Hepatocyte (in vitro differentiated cells): ENCODE measurements at regions not wholly inside any gene's neighbourhood (a gene's known extent, or its start where the extent isn't known, plus 50 kb on each side); places are given as distances from the start of the nearest gene placed in this dataset.
"Not testable (repeated sequence)": the region's sequence is repeated elsewhere in the genome, so short reads cannot be mapped to it uniquely, and the experiment has no call there.

Source experiments
- DNase-seq: peaks from one replicate; pipeline ENCODE4 v3.0.0-alpha.2; 2016; ENCODE audit warnings: low spot score
- H2AFZ ChIP-seq: fragments of 200-600 bp; sonication (generic); 2 replicates; pipeline ENCODE4 v1.6.0; 2016; ENCODE audit warnings: antibody characterized with exemption, mild to moderate bottlenecking
- H3K27ac ChIP-seq: fragments of 200-600 bp; sonication (generic); 2 replicates; pipeline ENCODE4 v1.5.1; 2016; ENCODE audit warnings: mild to moderate bottlenecking
- H3K27me3 ChIP-seq: fragments of 200-600 bp; sonication (generic); 2 replicates; pipeline ENCODE4 v1.6.1; 2016
- H3K36me3 ChIP-seq: fragments of 200-600 bp; sonication (generic); replicated peaks from 2 replicates; pipeline ENCODE4 v1.5.1; 2016; ENCODE audit warnings: low read depth; ENCODE audit not compliant: insufficient read depth
- H3K4me1 ChIP-seq: fragments of 200-600 bp; sonication (generic); 2 replicates; pipeline ENCODE4 v1.5.1; 2016; ENCODE audit warnings: mild to moderate bottlenecking, moderate library complexity; ENCODE audit not compliant: insufficient read depth
- H3K4me2 ChIP-seq: fragments of 200-600 bp; sonication (generic); 2 replicates; pipeline ENCODE4 v1.6.0; 2016
- H3K4me3 ChIP-seq: fragments of 200-600 bp; sonication (generic); 2 replicates; pipeline ENCODE4 v1.5.1; 2016; ENCODE audit warnings: mild to moderate bottlenecking
- H3K79me2 ChIP-seq: fragments of 200-600 bp; sonication (generic); 2 replicates; pipeline ENCODE4 v1.6.0; 2017; ENCODE audit warnings: mild to moderate bottlenecking
- H3K9me2 ChIP-seq: fragments of 200-600 bp; sonication (generic); replicated peaks from 2 replicates; pipeline ENCODE4 v1.6.0; 2017; ENCODE audit warnings: mild to moderate bottlenecking; ENCODE audit not compliant: insufficient read depth
- H3K9me3 ChIP-seq: fragments of 200-600 bp; sonication (generic); 2 replicates; pipeline ENCODE4 v1.5.1; 2016; ENCODE audit warnings: low read depth, mild to moderate bottlenecking
- H4K20me1 ChIP-seq: fragments of 200-600 bp; sonication (generic); 2 replicates; pipeline ENCODE4 v1.6.0; 2016; ENCODE audit warnings: mild to moderate bottlenecking; ENCODE audit not compliant: insufficient read depth, poor library complexity, severe bottlenecking
- EZH2 ChIP-seq: fragments of 200-600 bp; sonication (generic); IDR thresholded peaks from 2 replicates; pipeline ENCODE4 v1.6.1; 2016; ENCODE audit warnings: antibody characterized with exemption, mild to moderate bottlenecking, borderline replicate concordance
- EZH2phosphoT487 ChIP-seq: fragments of 200-600 bp; sonication (generic); IDR thresholded peaks from one replicate; pipeline ENCODE4 v1.6.1; 2018; ENCODE audit warnings: antibody characterized with exemption, mild to moderate bottlenecking, low read depth, moderate library complexity; ENCODE audit not compliant: unreplicated experiment, severe bottlenecking
- WGBS: methylation state at CpG from one replicate; pipeline ENCODE4 v1.1.6; 2016; ENCODE audit warnings: low lambda C conversion rate; ENCODE audit errors: missing lambda C conversion rate; 5-methylcytosine and 5-hydroxymethylcytosine counted together
- TF ChIP-seq, protein P1 (sequence below): fragments of 200-600 bp; sonication (generic); IDR thresholded peaks from 2 replicates; pipeline ENCODE4 v1.5.1; 2016; ENCODE audit warnings: antibody characterized with exemption, mild to moderate bottlenecking; ENCODE audit not compliant: poor library complexity

DNA sequence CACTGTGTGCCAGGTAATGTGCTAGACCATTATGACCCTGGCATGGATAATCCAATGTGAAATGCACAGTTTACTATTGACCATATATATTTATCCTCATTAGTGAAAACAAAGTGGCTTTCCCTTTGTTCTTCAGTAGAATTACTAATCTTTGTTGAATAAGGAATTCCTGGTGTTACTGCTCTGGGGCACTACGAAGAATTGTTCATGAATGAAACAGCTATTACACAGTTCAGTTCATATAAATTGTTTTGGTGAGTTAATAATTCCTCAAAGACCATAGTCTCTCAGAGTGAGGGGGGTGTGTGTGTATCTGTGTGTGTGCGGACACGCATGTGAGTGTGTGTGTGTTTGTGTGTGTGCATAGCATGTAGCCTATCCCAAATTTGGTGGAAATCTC lies 668.0 kb upstream of the MBL2 start:
- Histone ChIP-seq H3K9me2 (no peaks in the 10 kb centered on the region), H3K79me2 (no peaks in the 10 kb centered on the region), H3K4me1 (no peaks in the 10 kb centered on the region), H3K27ac (no peak overlapping the region), H3K27me3 (no peaks in the 10 kb centered on the region), H3K9me3 (no peaks in the 10 kb centered on the region), H2AFZ (no peak overlapping the region), H3K36me3 (no peaks in the 10 kb centered on the region), H3K4me3 (no peak overlapping the region), H4K20me1 (no peaks in the 10 kb centered on the region), H3K4me2 (no peak overlapping the region)
- 89% methylated on average over 3 of the region's 3 CpGs for WGBS
- TF ChIP-seq, protein P1, sequence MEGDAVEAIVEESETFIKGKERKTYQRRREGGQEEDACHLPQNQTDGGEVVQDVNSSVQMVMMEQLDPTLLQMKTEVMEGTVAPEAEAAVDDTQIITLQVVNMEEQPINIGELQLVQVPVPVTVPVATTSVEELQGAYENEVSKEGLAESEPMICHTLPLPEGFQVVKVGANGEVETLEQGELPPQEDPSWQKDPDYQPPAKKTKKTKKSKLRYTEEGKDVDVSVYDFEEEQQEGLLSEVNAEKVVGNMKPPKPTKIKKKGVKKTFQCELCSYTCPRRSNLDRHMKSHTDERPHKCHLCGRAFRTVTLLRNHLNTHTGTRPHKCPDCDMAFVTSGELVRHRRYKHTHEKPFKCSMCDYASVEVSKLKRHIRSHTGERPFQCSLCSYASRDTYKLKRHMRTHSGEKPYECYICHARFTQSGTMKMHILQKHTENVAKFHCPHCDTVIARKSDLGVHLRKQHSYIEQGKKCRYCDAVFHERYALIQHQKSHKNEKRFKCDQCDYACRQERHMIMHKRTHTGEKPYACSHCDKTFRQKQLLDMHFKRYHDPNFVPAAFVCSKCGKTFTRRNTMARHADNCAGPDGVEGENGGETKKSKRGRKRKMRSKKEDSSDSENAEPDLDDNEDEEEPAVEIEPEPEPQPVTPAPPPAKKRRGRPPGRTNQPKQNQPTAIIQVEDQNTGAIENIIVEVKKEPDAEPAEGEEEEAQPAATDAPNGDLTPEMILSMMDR = no peak
- TF ChIP-seq EZH2phosphoT487 (no peak), EZH2 (no peak)
- DNase-seq = no peak

- peak overlapping the region; percentile 69 for H3K4me2 ChIP-seq
- 42% methylated on average over 9 of the region's 9 CpGs for WGBS
- not testable (repeated sequence) for H4K20me1 ChIP-seq, H3K36me3 ChIP-seq, H3K27me3 ChIP-seq, DNase-seq, H3K9me3 ChIP-seq, H3K4me1 ChIP-seq, H3K79me2 ChIP-seq, H3K4me3 ChIP-seq, H3K9me2 ChIP-seq, H3K27ac ChIP-seq
- H2AFZ ChIP-seq = peak overlapping the region; percentile 32
Measured at GRCh38 chr10:53439075-53439474, 666.5 kb upstream of the MBL2 start.

DNA sequence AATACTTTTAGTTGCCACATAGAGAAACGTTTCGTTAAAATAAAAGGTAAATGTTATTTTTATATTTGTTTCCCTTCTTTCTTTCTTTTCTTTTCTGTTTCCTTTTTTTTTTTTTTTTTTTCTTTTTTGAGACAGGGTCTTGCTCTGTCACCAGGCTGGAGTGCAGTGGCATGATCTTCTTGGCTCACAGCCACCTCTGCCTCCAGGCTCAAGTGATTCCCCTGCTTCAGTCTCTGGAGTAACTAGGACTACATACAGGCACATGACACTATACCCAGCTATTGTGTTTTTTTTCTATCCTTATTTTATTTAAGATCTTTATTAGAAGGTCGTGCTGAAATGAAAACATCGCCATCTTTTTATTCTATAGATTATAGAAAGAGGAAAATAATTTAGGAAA lies 661.8 kb upstream of the MBL2 start:
- no peaks in the 10 kb centered on the region for H3K27me3 ChIP-seq
- H3K79me2 ChIP-seq = no peaks in the 10 kb centered on the region
- TF ChIP-seq EZH2 = no peak
- no peak overlapping the region for H3K27ac ChIP-seq
- H4K20me1 ChIP-seq = no peaks in the 10 kb centered on the region
- H3K4me2 ChIP-seq = no peak overlapping the region
- no peaks in the 10 kb centered on the region for H3K9me2 ChIP-seq
- no peak for DNase-seq
- WGBS = 90% methylated on average over 4 of the region's 4 CpGs
- H3K4me1 ChIP-seq = no peaks in the 10 kb centered on the region
- no peak overlapping the region for H2AFZ ChIP-seq
- no peaks in the 10 kb centered on the region for H3K36me3 ChIP-seq
- H3K9me3 ChIP-seq = no peaks in the 10 kb centered on the region
- H3K4me3 ChIP-seq = no peak overlapping the region

DNA sequence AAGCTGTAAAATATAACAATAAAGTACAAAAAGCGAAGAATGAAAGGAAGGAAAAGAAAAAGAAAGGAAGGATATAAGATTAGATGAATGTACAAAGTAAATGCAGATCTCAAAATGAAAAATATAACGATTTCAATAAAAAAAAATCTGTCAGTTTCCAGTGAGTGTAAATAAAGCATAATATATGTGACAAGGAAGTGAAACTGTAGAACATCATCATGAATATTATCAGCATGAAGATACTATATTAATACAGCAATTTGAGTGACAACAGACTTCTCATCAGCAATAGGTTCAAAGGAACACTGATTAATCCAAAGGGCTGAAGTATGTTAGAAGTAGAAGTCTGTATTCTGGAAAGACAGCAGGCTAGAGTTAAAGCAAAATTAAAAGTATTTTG lies 659.5 kb upstream of the MBL2 start:
- H3K36me3 ChIP-seq = no peaks in the 10 kb centered on the region
- H3K4me2 ChIP-seq = no peak overlapping the region
- no peaks in the 10 kb centered on the region for H3K9me2 ChIP-seq
- 96% methylated on average over 2 of the region's 2 CpGs for WGBS
- no peaks in the 10 kb centered on the region for H3K27me3 ChIP-seq
- no peak overlapping the region for H2AFZ ChIP-seq
- no peak for TF ChIP-seq EZH2
- TF ChIP-seq EZH2phosphoT487 = no peak
- TF ChIP-seq, protein P1 = no peak
- no peaks in the 10 kb centered on the region for H3K9me3 ChIP-seq
- H4K20me1 ChIP-seq = no peaks in the 10 kb centered on the region
- no peak overlapping the region for H3K27ac ChIP-seq
- H3K4me3 ChIP-seq = no peak overlapping the region
- H3K79me2 ChIP-seq = no peaks in the 10 kb centered on the region
- no peaks in the 10 kb centered on the region for H3K4me1 ChIP-seq
- DNase-seq = no peak

- H3K9me2 ChIP-seq = no peaks in the 10 kb centered on the region
- H3K27me3 ChIP-seq = no peaks in the 10 kb centered on the region
- no peak overlapping the region for H3K27ac ChIP-seq
- no peaks in the 10 kb centered on the region for H4K20me1 ChIP-seq
- TF ChIP-seq EZH2 (no peak), EZH2phosphoT487 (no peak)
- TF ChIP-seq, protein P1 = no peak
- H3K9me3 ChIP-seq = no peaks in the 10 kb centered on the region
- H3K4me2 ChIP-seq = no peak overlapping the region
- no peaks in the 10 kb centered on the region for H3K79me2 ChIP-seq
- no peak for DNase-seq
- H3K4me3 ChIP-seq = no peak overlapping the region
- no peaks in the 10 kb centered on the region for H3K36me3 ChIP-seq
- H3K4me1 ChIP-seq = no peaks in the 10 kb centered on the region
- 83% methylated on average over 4 of the region's 4 CpGs for WGBS
- no peak overlapping the region for H2AFZ ChIP-seq
Measured at GRCh38 chr10:53430974-53431373, 658.4 kb upstream of the MBL2 start.
